HG03432 (cell line): ENCODE measurements at regions not wholly inside any gene's neighbourhood (a gene's known extent, or its start where the extent isn't known, plus 50 kb on each side); places are given as distances from the start of the nearest gene placed in this dataset.
A peak's percentile ranks its signal among the peaks of the same experiment; 100 is the strongest.

ENCODE experiments used
- ATAC-seq: cut with Tn5 transposase; IDR thresholded peaks from one replicate; pipeline ENCODE4 v1.9.1; 2021; ENCODE audit warnings: mild to moderate bottlenecking, moderate library complexity; ENCODE audit not compliant: unreplicated experiment

GRCh38 chr4:134027931-134028330 lies 173.7 kb downstream of the PABPC4L start:
- no peak for ATAC-seq

- ATAC-seq, result peak; percentile 54
These were observed 177.3 kb downstream of the PABPC4L start for GRCh38 chr4:134024251-134024650.

GRCh38 chr4:134019657-134020056 lies 181.9 kb downstream of the PABPC4L start:
- ATAC-seq, result no peak

- ATAC-seq, result no peak
These were observed 182.7 kb downstream of the PABPC4L start for GRCh38 chr4:134018846-134019245.

- ATAC-seq, result no peak
These were observed 200.5 kb downstream of the PABPC4L start for GRCh38 chr4:134001057-134001456.

- ATAC-seq, result no peak
These were observed 204.2 kb downstream of the PABPC4L start for GRCh38 chr4:133997436-133997835.

GRCh38 chr4:133996431-133997121 lies 205.0 kb downstream of the PABPC4L start:
- ATAC-seq, result no peak

GRCh38 chr4:133995243-133995960 lies 206.2 kb downstream of the PABPC4L start:
- ATAC-seq, result no peak

- no peak for ATAC-seq
These were observed 218.9 kb downstream of the PABPC4L start for GRCh38 chr4:133982533-133983224.

GRCh38 chr4:133981327-133981726 lies 220.3 kb downstream of the PABPC4L start:
- ATAC-seq, result no peak

- no peak for ATAC-seq
These were observed 229.0 kb downstream of the PABPC4L start for GRCh38 chr4:133972586-133972985.

- ATAC-seq, result no peak
These were observed 232.3 kb downstream of the PABPC4L start for GRCh38 chr4:133969202-133969848.

- ATAC-seq, result no peak
These were observed 233.4 kb downstream of the PABPC4L start for GRCh38 chr4:133968174-133968573.

- no peak for ATAC-seq
These were observed 240.6 kb downstream of the PABPC4L start for GRCh38 chr4:133960975-133961374.

- no peak for ATAC-seq
These were observed 258.5 kb downstream of the PABPC4L start for GRCh38 chr4:133943081-133943480.

- no peak for ATAC-seq
These were observed 263.5 kb downstream of the PABPC4L start for GRCh38 chr4:133938061-133938460.

- no peak for ATAC-seq
These were observed 271.9 kb downstream of the PABPC4L start for GRCh38 chr4:133929531-133930239.

- no peak for ATAC-seq
These were observed 280.1 kb downstream of the PABPC4L start for GRCh38 chr4:133921280-133922195.

GRCh38 chr4:133920236-133920635 lies 281.4 kb downstream of the PABPC4L start:
- ATAC-seq, result no peak

GRCh38 chr4:133910165-133910564 lies 291.4 kb downstream of the PABPC4L start:
- ATAC-seq, result no peak
